K562 (cell line): ENCODE measurements at regions not wholly inside any gene's neighbourhood (a gene's known extent, or its start where the extent isn't known, plus 50 kb on each side); places are given as distances from the start of the nearest gene placed in this dataset.

Source experiments
- ATAC-seq: fragments of 200-7000 bp; cut with Tn5 transposase; 3 replicates; pipeline ENCODE4 v1.9.1; 2020; ENCODE audit warnings: moderate library complexity
- BruUV-seq: library from RNA; stranded (reverse); fragments of 400-500 nt; replicated peaks from 2 replicates; lab custom pipeline; 2021; lab: Mats Ljungman, UMichigan
- CTCF ChIA-PET: fragments of 300-600 bp; formaldehyde crosslinking; extraction: SDS; loops from one replicate; lab custom pipeline; 2021; ENCODE audit warnings: low intra/inter-chr PET ratio; lab: Yijun Ruan, JAX
- POLR2A ChIA-PET: fragments of 300-600, 350-650 bp; sonication (Branson Sonifier 250); formaldehyde crosslinking; extraction: SDS; loops from one replicate; lab custom pipeline; 2021; ENCODE audit warnings: antibody characterized with exemption, inconsistent platforms; lab: Yijun Ruan, JAX
- DNase-seq, 4 experiments: peaks; one replicate each; pipeline versions ENCODE4 v3.0.0 to v3.0.0-alpha.2; 2011 to 2018; ENCODE audit warnings: low spot score in 3 of 4, mixed read lengths in 3 of 4; ENCODE audit errors: extremely low read depth in 1 of 4
- FAIRE-seq: peaks from 2 replicates; lab custom pipeline; 2011; peaks lifted over from hg19 to GRCh38; lab: Jason Lieb, UNC
- H2AFZ ChIP-seq: 2 replicates; pipeline ENCODE4 v1.6.0; 2011; ENCODE audit warnings: low read depth, low read length, control low read depth, inconsistent platforms
- H3K27ac ChIP-seq: fragments of 200-600 bp; 3 replicates; pipeline ENCODE4 v1.8.0; 2011; ENCODE audit warnings: low read depth, mild to moderate bottlenecking, control low read depth, inconsistent platforms, low read length, moderate library complexity, mixed read lengths; ENCODE audit errors: extremely low read depth
- H3K27me3 ChIP-seq, 2 experiments: fragments of 300-600 bp in 1 of 2; 2 replicates in 1 of 2; 3 replicates in 1 of 2; pipeline versions ENCODE4 v1.6.0 to v1.8.0; 2011; ENCODE audit warnings: inconsistent platforms in 2 of 2, low read length in 2 of 2, mild to moderate bottlenecking in 1 of 2, mixed read lengths in 1 of 2, moderate library complexity in 1 of 2; ENCODE audit not compliant: control insufficient read depth in 2 of 2, insufficient read depth in 2 of 2
- H3K36me3 ChIP-seq: fragments of 300-600 bp; 3 replicates; pipeline ENCODE4 v1.8.0; 2011; ENCODE audit warnings: mild to moderate bottlenecking, low read length, inconsistent platforms; ENCODE audit not compliant: control insufficient read depth, insufficient read depth
- H3K4me1 ChIP-seq, 2 experiments: fragments of 200-600 bp in 1 of 2; replicated peaks in 1 of 2; 2 replicates in 1 of 2; 3 replicates in 1 of 2; pipeline versions ENCODE4 v1.5.1 to v1.8.0; 2011; ENCODE audit warnings: inconsistent platforms in 2 of 2, low read length in 2 of 2, mild to moderate bottlenecking in 1 of 2, mixed read lengths in 1 of 2, moderate library complexity in 1 of 2; ENCODE audit not compliant: control insufficient read depth in 2 of 2, insufficient read depth in 2 of 2
- H3K4me2 ChIP-seq: 2 replicates; pipeline ENCODE4 v1.6.1; 2011; ENCODE audit warnings: low read length, control low read depth, inconsistent platforms, mixed read lengths; ENCODE audit not compliant: insufficient read depth
- H3K4me3 ChIP-seq: fragments of 200-600 bp; sonication (generic), shearing (Covaris generic); 2 replicates; pipeline ENCODE4 v1.5.1; 2016; ENCODE audit warnings: control low read depth, inconsistent platforms
- H3K79me2 ChIP-seq: fragments of 200-600 bp; 3 replicates; pipeline ENCODE4 v1.8.0; 2011; ENCODE audit warnings: low read length, inconsistent platforms; ENCODE audit not compliant: control insufficient read depth, insufficient read depth
- H3K9ac ChIP-seq, 2 experiments: 2 replicates each; pipeline versions ENCODE4 v1.6.0 to v1.6.1; 2011; ENCODE audit warnings: low read depth in 2 of 2, low read length in 2 of 2, control low read depth in 1 of 2, inconsistent platforms in 1 of 2, mild to moderate bottlenecking in 1 of 2, mixed read lengths in 1 of 2; ENCODE audit not compliant: insufficient read depth in 1 of 2
- H3K9me1 ChIP-seq: one replicate; pipeline ENCODE4 v1.6.0; 2011; ENCODE audit warnings: inconsistent platforms, mild to moderate bottlenecking, low read length, moderate library complexity; ENCODE audit not compliant: control insufficient read depth, insufficient read depth
- H3K9me3 ChIP-seq: replicated peaks from 2 replicates; pipeline ENCODE4 v1.5.1; 2011; ENCODE audit warnings: low read depth, low read length, inconsistent platforms; ENCODE audit not compliant: control insufficient read depth, insufficient read depth
- H4K20me1 ChIP-seq: replicated peaks from 2 replicates; pipeline ENCODE4 v1.6.1; 2011; ENCODE audit warnings: low read length, inconsistent platforms, mixed read lengths; ENCODE audit not compliant: control insufficient read depth, insufficient read depth
- BRF1 ChIP-seq: IDR thresholded peaks from 3 replicates; pipeline ENCODE4 v1.6.1; 2011; ENCODE audit warnings: borderline replicate concordance, mild to moderate bottlenecking; ENCODE audit not compliant: insufficient read length; ENCODE audit errors: extremely low read depth
- FOS ChIP-seq: IDR thresholded peaks from 3 replicates; pipeline ENCODE4 v1.6.1; 2011; ENCODE audit not compliant: insufficient read length; ENCODE audit errors: extremely low read depth
- RAD51 ChIP-seq: fragments of 450-650 bp; IDR thresholded peaks from 2 replicates; pipeline ENCODE4 v1.7.1; 2016; ENCODE audit warnings: low read depth, mild to moderate bottlenecking, borderline replicate concordance
- RNF2 ChIP-seq: sonication (generic); IDR thresholded peaks from 2 replicates; pipeline ENCODE4 v1.6.1; 2016
- SRSF7 ChIP-seq: fragments of 200-400 bp; formaldehyde crosslinking; optimal IDR thresholded peaks from 2 replicates; pipeline ENCODE3; 2017; ENCODE audit warnings: mild to moderate bottlenecking, low read depth, low read length
- TEAD1 ChIP-seq, 2 experiments: fragments of 450-650 bp in 1 of 2; sonication (generic) in 1 of 2; formaldehyde crosslinking; IDR thresholded peaks; 2 replicates each; pipeline versions ENCODE4 v1.4.0 to v1.8.0; 2020 to 2022; ENCODE audit warnings: mild to moderate bottlenecking in 2 of 2, missing genetic modification reagents in 1 of 2
- TOE1 ChIP-seq, 2 experiments: fragments of 450-650 bp in 1 of 2; sonication (generic) in 1 of 2; formaldehyde crosslinking in 1 of 2; IDR thresholded peaks; 2 replicates each; pipeline versions ENCODE4 v1.7.1 to v1.8.0; 2016 to 2022; ENCODE audit warnings: borderline replicate concordance in 2 of 2, mild to moderate bottlenecking in 2 of 2, antibody characterized with exemption in 1 of 2, inconsistent platforms in 1 of 2, low read depth in 1 of 2, missing genetic modification reagents in 1 of 2, moderate library complexity in 1 of 2
- ZNF311 ChIP-seq: fragments of 250-450 bp; sonication (Bioruptor Pico); IDR thresholded peaks from 2 replicates; pipeline ENCODE4 v1.4.0; 2020; ENCODE audit warnings: mild to moderate bottlenecking, moderate library complexity
- ZNF407 ChIP-seq: fragments of 450-650 bp; IDR thresholded peaks from 2 replicates; pipeline ENCODE4 v1.6.1; 2016; ENCODE audit warnings: low read depth
- ZNF780A ChIP-seq: fragments of 250-450 bp; sonication (Bioruptor Pico); IDR thresholded peaks from 2 replicates; pipeline ENCODE4 v1.5.0; 2021; ENCODE audit warnings: mild to moderate bottlenecking
- ZZZ3 ChIP-seq: fragments of 450-650 bp; IDR thresholded peaks from 2 replicates; pipeline ENCODE4 v1.6.1; 2016; ENCODE audit warnings: antibody characterized with exemption, mild to moderate bottlenecking, moderate library complexity
- WGBS: fragments of 100-300 bp; shearing (Covaris generic); methylation state at CpG from one replicate; pipeline ENCODE4 v1.1.6; 2016; ENCODE audit warnings: low coverage, mixed read lengths; ENCODE audit not compliant: insufficient coverage; ENCODE audit errors: missing lambda C conversion rate; 5-methylcytosine and 5-hydroxymethylcytosine counted together
- in situ Hi-C: fragments of 300-500 bp; cut with MboI; formaldehyde crosslinking; loops from 4 replicates; pipeline ENCODE4 v1.15.0; 2018; ENCODE audit warnings: inconsistent platforms, mixed read lengths
- intact Hi-C: fragments of 100-400 bp; cut with micrococcal nuclease; formaldehyde crosslinking; loops from 2 replicates; pipeline ENCODE4 v1.14.2; 2022

DNA sequence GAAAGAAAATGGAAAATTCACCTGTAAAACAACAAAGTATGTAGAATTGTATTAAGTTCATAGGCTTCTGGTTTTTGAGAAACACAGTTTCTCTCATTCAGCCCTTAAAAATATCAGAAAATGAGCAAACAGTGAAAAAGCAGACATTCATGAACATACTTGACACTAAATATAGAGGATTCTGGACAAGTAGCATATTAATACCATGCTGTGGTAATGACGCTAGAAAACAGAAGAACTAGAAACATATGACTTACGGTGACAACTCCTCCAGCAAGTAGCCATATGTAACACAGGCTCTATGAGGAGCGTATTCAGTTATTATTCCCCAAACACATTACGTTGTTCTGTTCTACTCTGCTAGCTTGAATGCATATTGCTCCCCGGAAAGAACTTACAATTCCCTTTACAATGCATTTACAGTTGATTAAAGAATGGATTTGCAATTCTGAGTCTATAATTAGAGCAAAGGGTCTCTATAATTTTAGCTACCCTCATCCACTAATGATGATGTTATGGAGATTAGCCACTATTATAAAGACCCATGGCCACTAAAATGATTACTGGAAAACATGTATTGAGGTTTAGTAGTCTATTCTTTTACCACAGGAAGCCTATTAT, 672.1 kb downstream of the EFNB2 start:
- TF ChIP-seq RAD51 (no peak), ZNF311 (CRISPR knock-in tag) (no peak), TOE1 (IDR thresholded peaks at IDR 0.05; ENCODE audit: borderline replicate concordance) (no peak), TOE1 (CRISPR knock-in tag; IDR thresholded peaks at IDR 0.05; ENCODE audit: borderline replicate concordance, low read depth) (no peak), ZNF780A (CRISPR knock-in tag) (no peak), SRSF7 (no peak), ZNF407 (no peak), TEAD1 (CRISPR knock-in tag; IDR thresholded peaks at IDR 0.05) (no peak), ZZZ3 (no peak), BRF1 (no peak), FOS (no peak), RNF2 (no peak)
- Histone ChIP-seq H3K36me3 (no peaks in the 10 kb centered on the region), H3K9me3 (no peaks in the 10 kb centered on the region), H3K9ac (no peak overlapping the region), H3K27me3 (no peaks in the 10 kb centered on the region), H4K20me1 (no peaks in the 10 kb centered on the region), H3K4me2 (no peak overlapping the region), H3K4me3 (no peak overlapping the region), H2AFZ (no peak overlapping the region), H3K9me1 (no peaks in the 10 kb centered on the region), H3K27ac (no peak overlapping the region), H3K4me1 (no peaks in the 10 kb centered on the region), H3K79me2 (no peaks in the 10 kb centered on the region)
- FAIRE-seq (no peak), DNase-seq (no peak), ATAC-seq (no peak)
- intact Hi-C loops (no loop called here), in situ Hi-C loops (no loop called here)
- 2% methylated on average over 5 of the region's 5 CpGs for WGBS
- no TSS peak for BruUV-seq
- POLR2A ChIA-PET: no interaction called here
- CTCF ChIA-PET: no interaction called here
